ENCODE measurements at regions not wholly inside any gene's neighbourhood (a gene's known extent, or its start where the extent isn't known, plus 50 kb on each side); places are given as distances from the start of the nearest gene placed in this dataset.
"Not testable (repeated sequence)": the region's sequence is repeated elsewhere in the genome, so short reads cannot be mapped to it uniquely, and the experiment has no call there.

GRCh38 chr19:31039151-31039550 lies 310.1 kb downstream of the TSHZ3 start:
- DNase-seq (ENCODE audit: low read depth, low spot score) = no peak

- DNase-seq (ENCODE audit: low read depth, low spot score) = no peak
These were observed 311.8 kb downstream of the TSHZ3 start for GRCh38 chr19:31037286-31037980.

GRCh38 chr19:31031455-31031854 lies 317.8 kb downstream of the TSHZ3 start:
- DNase-seq (ENCODE audit: low read depth, low spot score) = not testable (repeated sequence)

GRCh38 chr19:31023038-31023437 lies 326.2 kb downstream of the TSHZ3 start:
- DNase-seq (ENCODE audit: low read depth, low spot score) = no peak

- no peak for DNase-seq (ENCODE audit: low read depth, low spot score)
These were observed 330.3 kb downstream of the TSHZ3 start for GRCh38 chr19:31018936-31019335.

- no peak for DNase-seq (ENCODE audit: low read depth, low spot score)
These were observed 333.5 kb downstream of the TSHZ3 start for GRCh38 chr19:31015778-31016177.

GRCh38 chr19:31014668-31015067 lies 334.6 kb downstream of the TSHZ3 start:
- no peak for DNase-seq (ENCODE audit: low read depth, low spot score)

GRCh38 chr19:31013384-31014020 lies 335.7 kb downstream of the TSHZ3 start:
- DNase-seq (ENCODE audit: low read depth, low spot score) = no peak

- DNase-seq (ENCODE audit: low read depth, low spot score) = no peak
These were observed 346.6 kb downstream of the TSHZ3 start for GRCh38 chr19:31002518-31003244.

- DNase-seq (ENCODE audit: low read depth, low spot score) = no peak
These were observed 347.2 kb downstream of the TSHZ3 start for GRCh38 chr19:31001991-31002390.

- no peak for DNase-seq (ENCODE audit: low read depth, low spot score)
These were observed 348.3 kb downstream of the TSHZ3 start for GRCh38 chr19:31000913-31001312.

- no peak for DNase-seq (ENCODE audit: low read depth, low spot score)
These were observed 349.5 kb downstream of the TSHZ3 start for GRCh38 chr19:30999726-31000125.

- DNase-seq (ENCODE audit: low read depth, low spot score) = no peak
These were observed 352.0 kb downstream of the TSHZ3 start for GRCh38 chr19:30997222-30997621.

- DNase-seq (ENCODE audit: low read depth, low spot score) = no peak
These were observed 370.6 kb downstream of the TSHZ3 start for GRCh38 chr19:30978639-30979038.

- no peak for DNase-seq (ENCODE audit: low read depth, low spot score)
These were observed 379.6 kb downstream of the TSHZ3 start for GRCh38 chr19:30969591-30969990.

- no peak for DNase-seq (ENCODE audit: low read depth, low spot score)
These were observed 380.3 kb downstream of the TSHZ3 start for GRCh38 chr19:30968841-30969399.

GRCh38 chr19:30968210-30968609 lies 381.0 kb downstream of the TSHZ3 start:
- DNase-seq (ENCODE audit: low read depth, low spot score) = no peak

GRCh38 chr19:30966486-30966885 lies 382.8 kb downstream of the TSHZ3 start:
- no peak for DNase-seq (ENCODE audit: low read depth, low spot score)

- no peak for DNase-seq (ENCODE audit: low read depth, low spot score)
These were observed 390.2 kb downstream of the TSHZ3 start for GRCh38 chr19:30959011-30959410.

- no peak for DNase-seq (ENCODE audit: low read depth, low spot score)
These were observed 393.8 kb downstream of the TSHZ3 start for GRCh38 chr19:30955112-30956104.

- DNase-seq (ENCODE audit: low read depth, low spot score) = not testable (repeated sequence)
These were observed 404.8 kb downstream of the TSHZ3 start for GRCh38 chr19:30944276-30944932.
